Adrenal gland (tissue), 9 donors: ENCODE measurements at regions not wholly inside any gene's neighbourhood (a gene's known extent, or its start where the extent isn't known, plus 50 kb on each side); places are given as distances from the start of the nearest gene placed in this dataset.
"Not testable (repeated sequence)": the region's sequence is repeated elsewhere in the genome, so short reads cannot be mapped to it uniquely, and the experiment has no call there.

Source experiments
- DNase-seq, 7 donors: peaks; one replicate each; pipeline ENCODE4 v3.0.0-alpha.2; 2019 to 2020
- H3K27ac ChIP-seq, 5 donors: fragments of 200-600 bp; sonication (generic) in 4 of 5; 1 replicate in 3 of 5; 2 replicates in 2 of 5; pipeline versions ENCODE4 v1.5.1 to v1.8.0; 2016 to 2020; ENCODE audit warnings: mild to moderate bottlenecking in 1 of 5
- H3K27me3 ChIP-seq: fragments of 200-600 bp; 2 replicates; pipeline ENCODE4 v1.8.0; 2021
- H3K36me3 ChIP-seq, 2 donors: fragments of 200-600 bp; replicated peaks in 1 of 2; 1 replicate in 1 of 2; 2 replicates in 1 of 2; pipeline versions ENCODE4 v1.5.1 to v1.8.0; 2018 to 2022
- H3K4me1 ChIP-seq, 2 donors: fragments of 200-600 bp; replicated peaks in 1 of 2; 1 replicate in 1 of 2; 2 replicates in 1 of 2; pipeline versions ENCODE4 v1.5.1 to v1.8.0; 2018 to 2021
- H3K4me3 ChIP-seq, 4 donors: fragments of 200-600 bp; sonication (generic) in 3 of 4; one replicate each; pipeline ENCODE4 v1.5.1; 2016 to 2018
- H3K9me3 ChIP-seq, 3 donors: fragments of 200-600 bp; sonication (generic) in 1 of 3; replicated peaks in 1 of 3; 1 replicate in 2 of 3; 2 replicates in 1 of 3; pipeline versions ENCODE4 v1.5.1 to v1.8.0; 2016 to 2021
- CTCF ChIP-seq, 6 experiments: fragments of 450-650 bp in 4 of 6; fragments of 200-600 bp in 2 of 6; sonication (generic) in 1 of 6; IDR thresholded peaks; 1 replicate in 5 of 6; 2 replicates in 1 of 6; pipeline versions ENCODE4 v1.5.1 to v1.8.0; 2016 to 2021; ENCODE audit warnings: antibody characterized with exemption in 6 of 6, mild to moderate bottlenecking in 2 of 6, moderate library complexity in 1 of 6
- POLR2A ChIP-seq, 2 donors: fragments of 450-650 bp; IDR thresholded peaks; one replicate each; pipeline ENCODE4 v1.6.1; 2017; ENCODE audit warnings: antibody characterized with exemption in 2 of 2, mild to moderate bottlenecking in 2 of 2, moderate library complexity in 1 of 2
- WGBS, 4 donors: extraction: QIAGEN DNeasy Blood & Tissue Kit in 2 of 4; methylation state at CpG; one replicate each; pipeline versions ENCODE4 v1.1.5 to v1.1.7; 2013 to 2017; 5-methylcytosine and 5-hydroxymethylcytosine counted together
- intact Hi-C, 2 donors: fragments of 100-400 bp; cut with DNase I; formaldehyde crosslinking; loops; one replicate each; pipeline versions ENCODE4 v1.14.1 to v1.15.0; 2022 to 2023
- donor health status: healthy with polysubstance abuse.
- donor health status: Bipolar disorder and iron deficiency.
- donor health status: DM: yes; HTN: yes; CAD: no.
- donor health status: DM: no; HTN: no; CAD: no.
- donor health status: DM: no; HTN: no; CAD: no.

GRCh38 chr12:47610686-47611252, 95.1 kb downstream of the RPAP3 start:
- 64 to 86% (median 80%) methylated on average over 1 of the region's 1 CpG for WGBS, 4 donors
- H3K27me3 ChIP-seq: no peaks in the 10 kb centered on the region
- DNase-seq: no peak
- no peaks in the 10 kb centered on the region for H3K4me1 ChIP-seq
- TF ChIP-seq CTCF (IDR thresholded peaks at IDR 0.05) (no peak), POLR2A (IDR thresholded peaks at IDR 0.05) (no peak)
- no peak overlapping the region for H3K4me3 ChIP-seq
- H3K9me3 ChIP-seq: peaks cover 0 to 4% (median 0%) of the 10 kb centered on the region in 3 donors
- no peaks in the 10 kb centered on the region for H3K36me3 ChIP-seq
- intact Hi-C loops: no loop called here
- no peak overlapping the region for H3K27ac ChIP-seq

- TF ChIP-seq POLR2A (IDR thresholded peaks at IDR 0.05): no peak
- TF ChIP-seq CTCF (IDR thresholded peaks at IDR 0.05): no peak
- no peak overlapping the region for H3K27ac ChIP-seq
- peaks cover 0 to 4% (median 0%) of the 10 kb centered on the region in 3 donors for H3K9me3 ChIP-seq
- H3K27me3 ChIP-seq: no peaks in the 10 kb centered on the region
- intact Hi-C loops: no loop called here
- 92 to 97% (median 94%) methylated on average over 3 of the region's 3 CpGs for WGBS, 4 donors
- H3K4me1 ChIP-seq: no peaks in the 10 kb centered on the region
- DNase-seq: no peak
- no peak overlapping the region for H3K4me3 ChIP-seq
- H3K36me3 ChIP-seq: no peaks in the 10 kb centered on the region
These were observed 96.0 kb downstream of the RPAP3 start for GRCh38 chr12:47609806-47610205.

GRCh38 chr12:47608671-47609070, 97.2 kb downstream of the RPAP3 start:
- DNase-seq: peak in 1 of 7 donors; percentile 2
- WGBS, 4 donors: 68 to 77% (median 75%) methylated on average over 4 of the region's 4 CpGs
- intact Hi-C loops: not testable (repeated sequence)

GRCh38 chr12:47604221-47604873, 101.5 kb downstream of the RPAP3 start:
- Histone ChIP-seq H3K36me3 (no peaks in the 10 kb centered on the region), H3K4me1 (no peaks in the 10 kb centered on the region), H3K27ac (no peak overlapping the region), H3K4me3 (no peak overlapping the region), H3K27me3 (no peaks in the 10 kb centered on the region), H3K9me3 (no peaks in the 10 kb centered on the region)
- intact Hi-C loops: no loop called here
- WGBS, 4 donors: 81 to 100% (median 93%) methylated on average over 1 of the region's 1 CpG
- TF ChIP-seq POLR2A (IDR thresholded peaks at IDR 0.05): no peak
- no peak for TF ChIP-seq CTCF (IDR thresholded peaks at IDR 0.05)
- DNase-seq: no peak

More at GRCh38 chr12:47608671-47609070, 97.2 kb downstream of the RPAP3 start:
- H3K9me3 ChIP-seq, H3K27ac ChIP-seq, H3K4me1 ChIP-seq, H3K36me3 ChIP-seq, H3K4me3 ChIP-seq, H3K27me3 ChIP-seq: not testable (repeated sequence)
